Smooth muscle cell (in vitro differentiated cells): ENCODE measurements at regions not wholly inside any gene's neighbourhood (a gene's known extent, or its start where the extent isn't known, plus 50 kb on each side); places are given as distances from the start of the nearest gene placed in this dataset.

Source experiments
- DNase-seq: peaks from one replicate; lab custom pipeline; 2025; ENCODE audit not compliant: unreplicated experiment; lab: John Stamatoyannopoulos, UW
- H2AFZ ChIP-seq: fragments of 200-600 bp; sonication (generic); 2 replicates; pipeline ENCODE4 v1.6.0; 2016; ENCODE audit warnings: antibody characterized with exemption, low read depth, mild to moderate bottlenecking
- H3F3A ChIP-seq: fragments of 200-600 bp; sonication (generic); 2 replicates; pipeline ENCODE4 v1.6.0; 2017; ENCODE audit warnings: antibody characterized with exemption, low read depth
- H3K27ac ChIP-seq: fragments of 200-600 bp; sonication (generic); 2 replicates; pipeline ENCODE4 v1.5.1; 2016; ENCODE audit warnings: low read depth, mild to moderate bottlenecking
- H3K27me3 ChIP-seq: fragments of 200-600 bp; sonication (generic); 2 replicates; pipeline ENCODE4 v1.6.1; 2016; ENCODE audit warnings: low read depth, mild to moderate bottlenecking
- H3K36me3 ChIP-seq: fragments of 200-600 bp; sonication (generic); 2 replicates; pipeline ENCODE4 v1.5.1; 2016; ENCODE audit warnings: low read depth
- H3K4me1 ChIP-seq: fragments of 200-600 bp; sonication (generic); 2 replicates; pipeline ENCODE4 v1.5.1; 2016; ENCODE audit warnings: low read depth
- H3K4me2 ChIP-seq: fragments of 200-600 bp; sonication (generic); 2 replicates; pipeline ENCODE4 v1.6.0; 2016; ENCODE audit warnings: mild to moderate bottlenecking
- H3K4me3 ChIP-seq: fragments of 200-600 bp; sonication (generic); 2 replicates; pipeline ENCODE4 v1.5.1; 2016; ENCODE audit warnings: mild to moderate bottlenecking
- H3K79me2 ChIP-seq: fragments of 200-600 bp; sonication (generic); 2 replicates; pipeline ENCODE4 v1.6.0; 2016; ENCODE audit warnings: low read depth, mild to moderate bottlenecking
- H3K9ac ChIP-seq: fragments of 200-600 bp; sonication (generic); 2 replicates; pipeline ENCODE4 v1.6.0; 2016; ENCODE audit warnings: low read depth
- H3K9me3 ChIP-seq: fragments of 200-600 bp; sonication (generic); replicated peaks from 2 replicates; pipeline ENCODE4 v1.5.1; 2016; ENCODE audit warnings: low read depth
- H4K20me1 ChIP-seq: fragments of 200-600 bp; sonication (generic); 2 replicates; pipeline ENCODE4 v1.6.0; 2016; ENCODE audit warnings: low read depth
- CTCF ChIP-seq: fragments of 200-600 bp; sonication (generic); IDR thresholded peaks from 2 replicates; pipeline ENCODE4 v1.5.1; 2017; ENCODE audit warnings: borderline replicate concordance, mild to moderate bottlenecking, antibody characterized with exemption; ENCODE audit not compliant: insufficient read depth, poor library complexity, severe bottlenecking
- WGBS: methylation state at CpG from one replicate; pipeline ENCODE4 v1.1.7; 2016; ENCODE audit warnings: low lambda C conversion rate; 5-methylcytosine and 5-hydroxymethylcytosine counted together

GRCh38 chr10:131438665-131439064, 127.1 kb upstream of the TCERG1L start:
- Histone ChIP-seq H3K4me3 (no peak overlapping the region), H3K36me3 (no peaks in the 10 kb centered on the region), H4K20me1 (no peaks in the 10 kb centered on the region), H3K27ac (no peak overlapping the region), H2AFZ (no peak overlapping the region), H3K9me3 (no peaks in the 10 kb centered on the region), H3K27me3 (peaks cover 43% of the 10 kb centered on the region), H3K4me2 (no peak overlapping the region), H3K4me1 (no peaks in the 10 kb centered on the region), H3K9ac (no peak overlapping the region), H3F3A (no peaks in the 10 kb centered on the region), H3K79me2 (no peaks in the 10 kb centered on the region)
- TF ChIP-seq CTCF, result no peak
- DNase-seq, result no peak
- WGBS, result 82% methylated on average over 4 of the region's 4 CpGs

GRCh38 chr10:131439705-131440104, 128.2 kb upstream of the TCERG1L start:
- DNase-seq, result no peak
- no peaks in the 10 kb centered on the region for H3K36me3 ChIP-seq
- 77% methylated on average over 6 of the region's 6 CpGs for WGBS

GRCh38 chr10:131440405-131441360, 129.2 kb upstream of the TCERG1L start:
- H2AFZ ChIP-seq, result no peak overlapping the region
- no peak overlapping the region for H3K9ac ChIP-seq
- WGBS, result 86% methylated on average over 33 of the region's 33 CpGs
- no peak overlapping the region for H3K4me3 ChIP-seq
- H4K20me1 ChIP-seq, result no peaks in the 10 kb centered on the region
- H3K9me3 ChIP-seq, result no peaks in the 10 kb centered on the region
- no peak overlapping the region for H3K4me2 ChIP-seq
- DNase-seq, result no peak
- no peak overlapping the region for H3K27ac ChIP-seq
- H3K4me1 ChIP-seq, result no peaks in the 10 kb centered on the region
- H3K79me2 ChIP-seq, result no peaks in the 10 kb centered on the region
- H3K27me3 ChIP-seq, result peaks cover 43% of the 10 kb centered on the region
- no peaks in the 10 kb centered on the region for H3K36me3 ChIP-seq
- no peaks in the 10 kb centered on the region for H3F3A ChIP-seq
- TF ChIP-seq CTCF, result no peak

More at GRCh38 chr10:131439705-131440104, 128.2 kb upstream of the TCERG1L start:
- Histone ChIP-seq H3K9ac (no peak overlapping the region), H3F3A (no peaks in the 10 kb centered on the region), H3K4me3 (no peak overlapping the region), H2AFZ (no peak overlapping the region), H3K4me2 (no peak overlapping the region), H3K9me3 (no peaks in the 10 kb centered on the region), H4K20me1 (no peaks in the 10 kb centered on the region), H3K79me2 (no peaks in the 10 kb centered on the region), H3K27me3 (peaks cover 43% of the 10 kb centered on the region), H3K4me1 (no peaks in the 10 kb centered on the region), H3K27ac (no peak overlapping the region)
- TF ChIP-seq CTCF, result no peak
